Mesenchymal stem cell (in vitro differentiated cells and primary cell): ENCODE measurements at regions not wholly inside any gene's neighbourhood (a gene's known extent, or its start where the extent isn't known, plus 50 kb on each side); places are given as distances from the start of the nearest gene placed in this dataset.

Experiments used
- DNase-seq: peaks from one replicate; pipeline ENCODE4 v3.0.0-alpha.2; 2013
- H2AFZ ChIP-seq: one replicate; pipeline ENCODE4 v1.6.1; 2013; ENCODE audit warnings: low read depth, mild to moderate bottlenecking, control low read depth, inconsistent platforms, low read length, moderate library complexity
- H2AK5ac ChIP-seq: 2 replicates; pipeline ENCODE4 v1.6.1; 2013; ENCODE audit warnings: low read length, moderate library complexity, mild to moderate bottlenecking, inconsistent platforms; ENCODE audit not compliant: severe bottlenecking
- H2BK120ac ChIP-seq: one replicate; pipeline ENCODE4 v1.6.1; 2013; ENCODE audit warnings: low read depth, mild to moderate bottlenecking, inconsistent platforms, low read length, moderate library complexity
- H2BK12ac ChIP-seq, 2 experiments: one replicate each; pipeline ENCODE4 v1.6.1; 2013; ENCODE audit warnings: inconsistent platforms in 2 of 2, low read length in 2 of 2, mild to moderate bottlenecking in 2 of 2, moderate library complexity in 2 of 2, control low read depth in 1 of 2
- H2BK15ac ChIP-seq: one replicate; pipeline ENCODE4 v1.6.1; 2013; ENCODE audit warnings: mild to moderate bottlenecking, low read depth, inconsistent platforms; ENCODE audit not compliant: poor library complexity, severe bottlenecking
- H2BK5ac ChIP-seq: 2 replicates; pipeline ENCODE4 v1.6.1; 2013; ENCODE audit warnings: low read depth, mild to moderate bottlenecking, low read length, control low read depth, inconsistent platforms; ENCODE audit not compliant: poor library complexity, severe bottlenecking
- H3K14ac ChIP-seq, 2 experiments: one replicate each; pipeline ENCODE4 v1.6.1; 2013; ENCODE audit warnings: inconsistent platforms in 2 of 2, low read length in 2 of 2, control low read depth in 1 of 2, mild to moderate bottlenecking in 1 of 2, moderate library complexity in 1 of 2
- H3K18ac ChIP-seq, 2 experiments: one replicate each; pipeline ENCODE4 v1.6.1; 2013; ENCODE audit warnings: inconsistent platforms in 2 of 2, low read length in 2 of 2, control low read depth in 1 of 2, low read depth in 1 of 2, mild to moderate bottlenecking in 1 of 2
- H3K23ac ChIP-seq, 2 experiments: one replicate each; pipeline ENCODE4 v1.6.1; 2013; ENCODE audit warnings: inconsistent platforms in 2 of 2, low read length in 2 of 2, mild to moderate bottlenecking in 2 of 2, moderate library complexity in 2 of 2, control low read depth in 1 of 2
- H3K27ac ChIP-seq: 2 replicates; pipeline ENCODE4 v1.5.1; 2013; ENCODE audit warnings: mild to moderate bottlenecking, moderate library complexity, low read length, control low read depth, inconsistent platforms; ENCODE audit not compliant: poor library complexity, severe bottlenecking
- H3K27me3 ChIP-seq, 2 experiments: 2 replicates each; pipeline versions ENCODE4 v1.6.1 to v1.7.0; 2013; ENCODE audit warnings: low read length in 2 of 2, mild to moderate bottlenecking in 2 of 2, moderate library complexity in 2 of 2, control low read depth in 1 of 2, inconsistent platforms in 1 of 2; ENCODE audit not compliant: control insufficient read depth in 1 of 2, insufficient read depth in 1 of 2
- H3K36me3 ChIP-seq, 2 experiments: 2 replicates each; pipeline versions ENCODE4 v1.6.1 to v1.7.0; 2013; ENCODE audit warnings: low read length in 2 of 2, control low read depth in 1 of 2, inconsistent platforms in 1 of 2, low read depth in 1 of 2, mild to moderate bottlenecking in 1 of 2; ENCODE audit not compliant: insufficient read depth in 2 of 2, control insufficient read depth in 1 of 2
- H3K4ac ChIP-seq, 2 experiments: one replicate each; pipeline ENCODE4 v1.6.1; 2013; ENCODE audit warnings: inconsistent platforms in 2 of 2, low read length in 2 of 2, mild to moderate bottlenecking in 2 of 2, moderate library complexity in 2 of 2, control low read depth in 1 of 2, low read depth in 1 of 2
- H3K4me1 ChIP-seq: 2 replicates; pipeline ENCODE4 v1.6.1; 2013; ENCODE audit warnings: low read depth, low read length, control low read depth; ENCODE audit not compliant: control insufficient read depth, insufficient read depth
- H3K4me2 ChIP-seq: 2 replicates; pipeline ENCODE4 v1.6.1; 2013; ENCODE audit warnings: low read length, mild to moderate bottlenecking, inconsistent platforms; ENCODE audit not compliant: poor library complexity, severe bottlenecking
- H3K4me3 ChIP-seq, 2 experiments: 2 replicates each; pipeline versions ENCODE4 v1.5.1 to v1.7.0; 2013; ENCODE audit warnings: low read length in 2 of 2, mild to moderate bottlenecking in 2 of 2, control low read depth in 1 of 2, low read depth in 1 of 2; ENCODE audit not compliant: insufficient read depth in 1 of 2
- H3K79me1 ChIP-seq: replicated peaks from 2 replicates; pipeline ENCODE4 v1.6.1; 2013; ENCODE audit warnings: mild to moderate bottlenecking, control low read depth, low read length, inconsistent platforms; ENCODE audit not compliant: poor library complexity, severe bottlenecking
- H3K9ac ChIP-seq: 2 replicates; pipeline ENCODE4 v1.7.0; 2013; ENCODE audit warnings: mild to moderate bottlenecking, low read length, moderate library complexity
- H3K9me3 ChIP-seq: 2 replicates; pipeline ENCODE4 v1.7.0; 2013; ENCODE audit warnings: mild to moderate bottlenecking, low read length; ENCODE audit not compliant: control insufficient read depth
- H4K8ac ChIP-seq: one replicate; pipeline ENCODE4 v1.6.1; 2013; ENCODE audit warnings: inconsistent platforms, mild to moderate bottlenecking, low read length, moderate library complexity
- H4K91ac ChIP-seq: one replicate; pipeline ENCODE4 v1.6.1; 2013; ENCODE audit warnings: mild to moderate bottlenecking, low read length, inconsistent platforms
- WGBS: methylation state at CpG from one replicate; pipeline ENCODE4 v1.1.7; 2013; ENCODE audit warnings: mixed read lengths; 5-methylcytosine and 5-hydroxymethylcytosine counted together

DNA sequence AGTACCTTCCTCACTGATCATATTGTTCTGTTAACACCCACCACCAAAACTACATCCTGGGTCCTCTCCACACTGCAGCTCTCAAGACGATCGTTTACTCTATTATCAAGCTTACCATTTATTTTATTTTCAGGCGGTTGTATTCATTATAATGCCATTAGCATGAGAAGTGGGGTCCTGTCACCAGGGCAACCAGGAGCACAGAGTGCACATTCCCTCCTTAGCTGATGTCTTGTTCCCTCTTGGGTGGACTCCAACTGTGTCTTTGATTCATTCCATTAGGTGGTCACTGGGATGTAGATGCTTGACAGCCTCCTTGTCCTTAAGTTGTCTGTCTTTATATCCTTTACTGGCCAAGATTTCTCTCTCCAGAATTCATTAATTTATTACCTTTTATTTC is 965.9 kb upstream of the EEF2KMT start:
- no CpG with 5 or more reads among the region's 3 CpGs for WGBS
- Histone ChIP-seq H2BK120ac (no peak overlapping the region), H2BK12ac (no peak overlapping the region), H3K18ac (no peak overlapping the region), H3K36me3 (no peaks in the 10 kb centered on the region), H3K79me1 (no peaks in the 10 kb centered on the region), H4K91ac (no peak overlapping the region), H2AK5ac (no peak overlapping the region), H2AFZ (no peak overlapping the region), H3K9me3 (no peaks in the 10 kb centered on the region), H3K23ac (no peak overlapping the region), H3K4me2 (no peak overlapping the region), H3K14ac (no peak overlapping the region), H2BK5ac (no peak overlapping the region), H3K4ac (no peak overlapping the region), H3K9ac (no peak overlapping the region), H4K8ac (no peak overlapping the region), H3K4me3 (no peak overlapping the region), H3K4me1 (no peaks in the 10 kb centered on the region), H2BK15ac (no peak overlapping the region), H3K27me3 (no peaks in the 10 kb centered on the region), H3K27ac (no peak overlapping the region)
- no peak for DNase-seq

- no peak overlapping the region for H2BK5ac ChIP-seq
- H3K4me3 ChIP-seq, result no peak overlapping the region
These were observed 962.1 kb upstream of the EEF2KMT start for GRCh38 chr16:6059671-6060070.

DNA sequence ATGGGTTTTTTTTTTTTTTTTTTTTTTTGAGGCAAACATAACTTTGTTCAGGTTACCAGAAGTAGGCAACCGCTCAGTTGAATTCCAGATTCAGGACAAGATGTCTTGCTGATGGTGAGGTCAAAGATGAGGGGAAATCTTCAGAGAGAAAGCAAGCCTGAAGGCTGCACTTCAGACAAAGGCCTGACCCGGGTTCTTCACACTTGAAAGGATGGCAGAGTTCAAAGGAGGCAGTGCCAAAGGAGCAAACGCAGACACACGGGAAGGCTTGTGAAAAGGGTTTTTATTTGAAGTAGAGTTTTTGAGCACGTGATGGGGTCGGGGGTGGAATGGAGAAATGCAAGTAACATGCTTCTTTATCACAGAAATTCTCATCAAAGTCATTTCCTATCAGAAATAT is 960.2 kb upstream of the EEF2KMT start:
- no peak overlapping the region for H3K14ac ChIP-seq
- H4K8ac ChIP-seq, result no peak overlapping the region
- no peaks in the 10 kb centered on the region for H3K9me3 ChIP-seq
- H3K4me2 ChIP-seq, result no peak overlapping the region
- DNase-seq, result no peak
- no peaks in the 10 kb centered on the region for H3K27me3 ChIP-seq
- H2AFZ ChIP-seq, result no peak overlapping the region
- H3K18ac ChIP-seq, result no peak overlapping the region
- H2BK12ac ChIP-seq, result no peak overlapping the region
- 68% methylated on average over 2 of the region's 6 CpGs for WGBS
- no peak overlapping the region for H3K23ac ChIP-seq
- no peak overlapping the region for H3K4ac ChIP-seq
- H2BK15ac ChIP-seq, result no peak overlapping the region
- no peaks in the 10 kb centered on the region for H3K4me1 ChIP-seq
- H2BK5ac ChIP-seq, result no peak overlapping the region
- H2BK120ac ChIP-seq, result no peak overlapping the region
- no peak overlapping the region for H3K4me3 ChIP-seq
- H3K27ac ChIP-seq, result no peak overlapping the region
- no peak overlapping the region for H2AK5ac ChIP-seq
- no peaks in the 10 kb centered on the region for H3K79me1 ChIP-seq
- H3K36me3 ChIP-seq, result no peaks in the 10 kb centered on the region
- no peak overlapping the region for H3K9ac ChIP-seq
- H4K91ac ChIP-seq, result no peak overlapping the region

More at GRCh38 chr16:6059671-6060070, 962.1 kb upstream of the EEF2KMT start:
- Histone ChIP-seq H3K36me3 (no peaks in the 10 kb centered on the region), H3K4me2 (no peak overlapping the region), H2BK15ac (no peak overlapping the region), H4K8ac (no peak overlapping the region), H3K9me3 (no peaks in the 10 kb centered on the region), H3K14ac (no peak overlapping the region), H3K23ac (no peak overlapping the region), H2AFZ (no peak overlapping the region), H3K18ac (no peak overlapping the region), H4K91ac (no peak overlapping the region), H3K27ac (no peak overlapping the region), H2BK12ac (no peak overlapping the region), H3K9ac (no peak overlapping the region), H3K79me1 (no peaks in the 10 kb centered on the region), H2AK5ac (no peak overlapping the region), H3K4ac (no peak overlapping the region), H2BK120ac (no peak overlapping the region), H3K4me1 (no peaks in the 10 kb centered on the region), H3K27me3 (no peaks in the 10 kb centered on the region)
- DNase-seq, result no peak

- Histone ChIP-seq H4K91ac (no peak overlapping the region), H3K27ac (no peak overlapping the region), H2BK120ac (no peak overlapping the region), H2BK15ac (no peak overlapping the region), H3K4me2 (no peak overlapping the region), H2BK12ac (no peak overlapping the region), H3K9me3 (no peaks in the 10 kb centered on the region), H3K23ac (no peak overlapping the region), H2AK5ac (no peak overlapping the region), H3K36me3 (no peaks in the 10 kb centered on the region), H4K8ac (no peak overlapping the region), H3K14ac (no peak overlapping the region), H3K9ac (no peak overlapping the region), H3K4ac (no peak overlapping the region), H3K79me1 (no peaks in the 10 kb centered on the region), H2BK5ac (no peak overlapping the region), H3K18ac (no peak overlapping the region), H3K4me1 (no peaks in the 10 kb centered on the region), H3K4me3 (no peak overlapping the region), H2AFZ (no peak overlapping the region), H3K27me3 (no peaks in the 10 kb centered on the region)
- 100% methylated on average over 2 of the region's 3 CpGs for WGBS
- no peak for DNase-seq
These were observed 950.4 kb upstream of the EEF2KMT start for GRCh38 chr16:6048017-6048416.
